ENCODE measurements at regions not wholly inside any gene's neighbourhood (a gene's known extent, or its start where the extent isn't known, plus 50 kb on each side); places are given as distances from the start of the nearest gene placed in this dataset.

- Histone ChIP-seq H3K27me3 (no peaks in the 10 kb centered on the region), H3K36me3 (no peaks in the 10 kb centered on the region), H3K9me3 (no peaks in the 10 kb centered on the region), H3K27ac (no peak overlapping the region), H3K4me1 (peaks cover 4 to 16% (median 14%) of the 10 kb centered on the region in 3 donors), H3K4me3 (no peak overlapping the region)
- DNase-seq (no peak), FAIRE-seq (no peak), ATAC-seq (no peak)
- 87 to 91% methylated on average over 10 of the region's 10 CpGs for WGBS, 2 donors
- intact Hi-C loops (cut with DNase I), result loop anchor here in 1 of 3 donors (10.0 kb wide), 1 partner anchor 108 kb away; no protein-coding TSS in a partner anchor
- TF ChIP-seq CTCF (IDR thresholded peaks at IDR 0.05), result no peak
Observed at GRCh38 chr6:43966853-43967718, 160.2 kb downstream of the MRPL14 start.

- no peaks in the 10 kb centered on the region for H3K27me3 ChIP-seq
- no peak overlapping the region for H3K4me3 ChIP-seq
- intact Hi-C loops (cut with DNase I), result loop anchor here in 1 of 3 donors (10.0 kb wide), 1 partner anchor 108 kb away; no protein-coding TSS in a partner anchor
- no peaks in the 10 kb centered on the region for H3K9me3 ChIP-seq
- H3K36me3 ChIP-seq, result no peaks in the 10 kb centered on the region
- no peak for TF ChIP-seq CTCF (IDR thresholded peaks at IDR 0.05)
- no peak for ATAC-seq
- no peak for DNase-seq
- FAIRE-seq, result no peak
- H3K4me1 ChIP-seq, result peaks cover 0 to 8% (median 7%) of the 10 kb centered on the region in 3 donors
- H3K27ac ChIP-seq, result no peak overlapping the region
Observed at GRCh38 chr6:43966374-43966658, 160.9 kb downstream of the MRPL14 start.

GRCh38 chr6:43965628-43966373, 161.5 kb downstream of the MRPL14 start:
- 92 to 97% methylated on average over 3 of the region's 3 CpGs for WGBS, 2 donors
- FAIRE-seq, result no peak
- Histone ChIP-seq H3K36me3 (no peaks in the 10 kb centered on the region), H3K27ac (no peak overlapping the region), H3K27me3 (no peaks in the 10 kb centered on the region), H3K4me3 (no peak overlapping the region), H3K4me1 (peaks cover 0 to 3% (median 1%) of the 10 kb centered on the region in 3 donors), H3K9me3 (no peaks in the 10 kb centered on the region)
- no peak for TF ChIP-seq CTCF (IDR thresholded peaks at IDR 0.05)
- DNase-seq, result no peak
- intact Hi-C loops (cut with DNase I), result loop anchor here in 1 of 3 donors (10.0 kb wide), 1 partner anchor 109 kb away; no protein-coding TSS in a partner anchor
- ATAC-seq, result no peak

GRCh38 chr6:43964659-43965570, 162.3 kb downstream of the MRPL14 start:
- WGBS, 2 donors, result 78 to 81% methylated on average over 6 of the region's 6 CpGs
- intact Hi-C loops (cut with DNase I), result loop anchor here in 1 of 3 donors (10.0 kb wide), 1 partner anchor 110 kb away; no protein-coding TSS in a partner anchor
- no peaks in the 10 kb centered on the region for H3K27me3 ChIP-seq
- H3K9me3 ChIP-seq, result no peaks in the 10 kb centered on the region
- DNase-seq, result no peak
- H3K4me3 ChIP-seq, result no peak overlapping the region
- H3K27ac ChIP-seq, result no peak overlapping the region
- FAIRE-seq, result no peak
- no peak for TF ChIP-seq CTCF (IDR thresholded peaks at IDR 0.05)
- no peak for ATAC-seq
- H3K36me3 ChIP-seq, result no peaks in the 10 kb centered on the region
- no peaks in the 10 kb centered on the region for H3K4me1 ChIP-seq

All from pancreas (tissue), 10 donors.